Ovary (tissue), 3 donors: ENCODE measurements at regions not wholly inside any gene's neighbourhood (a gene's known extent, or its start where the extent isn't known, plus 50 kb on each side); places are given as distances from the start of the nearest gene placed in this dataset.

Experiments used
- EP300 ChIP-seq: sonication (generic); formaldehyde crosslinking; IDR thresholded peaks from one replicate; pipeline ENCODE4 v1.6.1; 2017; ENCODE audit warnings: antibody characterized with exemption
- POLR2A ChIP-seq: fragments of 450-650 bp; IDR thresholded peaks from one replicate; pipeline ENCODE4 v1.6.1; 2017; ENCODE audit warnings: antibody characterized with exemption, mild to moderate bottlenecking, moderate library complexity
- TF ChIP-seq, protein P1 (sequence below), 3 donors: fragments of 450-650 bp in 2 of 3; fragments of 200-600 bp in 1 of 3; IDR thresholded peaks; one replicate each; pipeline versions ENCODE4 v1.5.1 to v1.8.0; 2016 to 2022; ENCODE audit warnings: antibody characterized with exemption in 3 of 3, mild to moderate bottlenecking in 1 of 3
- donor health status: DM: no; HTN: no; CAD: no.

DNA sequence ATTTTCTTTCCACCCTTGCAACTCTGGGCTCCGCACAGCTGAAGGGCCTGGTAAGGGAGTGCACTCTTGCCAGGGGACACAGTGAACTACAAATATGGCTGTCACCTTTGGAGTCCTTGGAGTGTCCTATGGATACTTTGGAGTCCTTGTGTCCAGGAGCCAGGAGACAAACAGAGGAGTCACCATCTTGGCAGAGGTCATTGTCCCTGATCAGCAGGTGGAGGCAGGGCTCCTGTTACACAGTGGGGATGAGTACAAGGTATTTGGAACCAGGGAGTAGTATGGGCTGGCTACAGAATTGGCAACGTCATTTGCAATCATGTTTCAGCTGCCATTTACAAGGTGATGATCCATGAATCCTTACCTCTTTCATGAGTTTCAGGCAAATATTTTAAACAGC lies 132.5 kb downstream of the FAM161A start:
- no peak for TF ChIP-seq POLR2A
- TF ChIP-seq, protein P1, sequence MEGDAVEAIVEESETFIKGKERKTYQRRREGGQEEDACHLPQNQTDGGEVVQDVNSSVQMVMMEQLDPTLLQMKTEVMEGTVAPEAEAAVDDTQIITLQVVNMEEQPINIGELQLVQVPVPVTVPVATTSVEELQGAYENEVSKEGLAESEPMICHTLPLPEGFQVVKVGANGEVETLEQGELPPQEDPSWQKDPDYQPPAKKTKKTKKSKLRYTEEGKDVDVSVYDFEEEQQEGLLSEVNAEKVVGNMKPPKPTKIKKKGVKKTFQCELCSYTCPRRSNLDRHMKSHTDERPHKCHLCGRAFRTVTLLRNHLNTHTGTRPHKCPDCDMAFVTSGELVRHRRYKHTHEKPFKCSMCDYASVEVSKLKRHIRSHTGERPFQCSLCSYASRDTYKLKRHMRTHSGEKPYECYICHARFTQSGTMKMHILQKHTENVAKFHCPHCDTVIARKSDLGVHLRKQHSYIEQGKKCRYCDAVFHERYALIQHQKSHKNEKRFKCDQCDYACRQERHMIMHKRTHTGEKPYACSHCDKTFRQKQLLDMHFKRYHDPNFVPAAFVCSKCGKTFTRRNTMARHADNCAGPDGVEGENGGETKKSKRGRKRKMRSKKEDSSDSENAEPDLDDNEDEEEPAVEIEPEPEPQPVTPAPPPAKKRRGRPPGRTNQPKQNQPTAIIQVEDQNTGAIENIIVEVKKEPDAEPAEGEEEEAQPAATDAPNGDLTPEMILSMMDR (IDR thresholded peaks at IDR 0.05): no peak
- TF ChIP-seq EP300: no peak
